HUES48 (cell line): ENCODE measurements at regions not wholly inside any gene's neighbourhood (a gene's known extent, or its start where the extent isn't known, plus 50 kb on each side); places are given as distances from the start of the nearest gene placed in this dataset.

Experiments used
- H3K27ac ChIP-seq: one replicate; pipeline ENCODE4 v1.7.0; 2013; ENCODE audit warnings: low read depth, low read length, inconsistent platforms
- H3K27me3 ChIP-seq: 2 replicates; pipeline ENCODE4 v1.6.1; 2013; ENCODE audit warnings: mild to moderate bottlenecking, low read length; ENCODE audit not compliant: control insufficient read depth, insufficient read depth
- H3K36me3 ChIP-seq: 2 replicates; pipeline ENCODE4 v1.6.1; 2013; ENCODE audit warnings: low read length; ENCODE audit not compliant: control insufficient read depth, insufficient read depth
- H3K4me1 ChIP-seq: 2 replicates; pipeline ENCODE4 v1.6.1; 2013; ENCODE audit warnings: mild to moderate bottlenecking, low read length; ENCODE audit not compliant: control insufficient read depth, insufficient read depth
- H3K4me3 ChIP-seq: 2 replicates; pipeline ENCODE4 v1.5.1; 2013; ENCODE audit warnings: mild to moderate bottlenecking, low read depth, low read length
- H3K9ac ChIP-seq: 2 replicates; pipeline ENCODE4 v1.6.1; 2013; ENCODE audit warnings: mild to moderate bottlenecking, low read depth, low read length, moderate library complexity
- H3K9me3 ChIP-seq: 2 replicates; pipeline ENCODE4 v1.6.1; 2013; ENCODE audit warnings: low read length; ENCODE audit not compliant: control insufficient read depth, insufficient read depth

GRCh38 chr3:106745344-106746168 lies 631.7 kb upstream of the CCDC54 start:
- peaks cover 22% of the 10 kb centered on the region; the same call in 1 of the 2 replicates for H3K4me1 ChIP-seq
- H3K27me3 ChIP-seq: no peaks in the 10 kb centered on the region
- H3K27ac ChIP-seq: no peak overlapping the region
- no peak overlapping the region for H3K9ac ChIP-seq
- H3K4me3 ChIP-seq: no peak overlapping the region
- no peaks in the 10 kb centered on the region for H3K36me3 ChIP-seq
- H3K9me3 ChIP-seq: no peaks in the 10 kb centered on the region; the same call in 1 of the 2 replicates

- H3K27ac ChIP-seq: no peak overlapping the region
- H3K9me3 ChIP-seq: no peaks in the 10 kb centered on the region; the same call in 1 of the 2 replicates
These were observed 631.0 kb upstream of the CCDC54 start for GRCh38 chr3:106746286-106746685.

GRCh38 chr3:106748472-106749262 lies 628.6 kb upstream of the CCDC54 start:
- no peak overlapping the region for H3K27ac ChIP-seq
- H3K4me3 ChIP-seq: no peak overlapping the region
- H3K4me1 ChIP-seq: peaks cover 12% of the 10 kb centered on the region; the same call in 1 of the 2 replicates
- H3K36me3 ChIP-seq: no peaks in the 10 kb centered on the region
- H3K9ac ChIP-seq: no peak overlapping the region
- no peaks in the 10 kb centered on the region for H3K27me3 ChIP-seq
- H3K9me3 ChIP-seq: no peaks in the 10 kb centered on the region

More at GRCh38 chr3:106746286-106746685, 631.0 kb upstream of the CCDC54 start:
- Histone ChIP-seq H3K9ac (no peak overlapping the region), H3K36me3 (no peaks in the 10 kb centered on the region), H3K27me3 (no peaks in the 10 kb centered on the region), H3K4me1 (peaks cover 22% of the 10 kb centered on the region; the same call in 1 of the 2 replicates), H3K4me3 (no peak overlapping the region)

GRCh38 chr3:106750092-106750491 lies 627.1 kb upstream of the CCDC54 start:
- H3K9ac ChIP-seq: no peak overlapping the region
- no peak overlapping the region for H3K4me3 ChIP-seq
- H3K27me3 ChIP-seq: no peaks in the 10 kb centered on the region
- no peaks in the 10 kb centered on the region for H3K9me3 ChIP-seq
- peaks cover 11% of the 10 kb centered on the region; the same call in 1 of the 2 replicates for H3K4me1 ChIP-seq
- no peaks in the 10 kb centered on the region for H3K36me3 ChIP-seq
- H3K27ac ChIP-seq: no peak overlapping the region

- H3K27me3 ChIP-seq: no peaks in the 10 kb centered on the region
- H3K9me3 ChIP-seq: peaks cover 4% of the 10 kb centered on the region; the same call in 1 of the 2 replicates
- H3K9ac ChIP-seq: no peak overlapping the region
- H3K4me1 ChIP-seq: no peaks in the 10 kb centered on the region
- H3K4me3 ChIP-seq: no peak overlapping the region
- H3K27ac ChIP-seq: no peak overlapping the region
- H3K36me3 ChIP-seq: no peaks in the 10 kb centered on the region
These were observed 621.9 kb upstream of the CCDC54 start for GRCh38 chr3:106755336-106755735.

GRCh38 chr3:106756901-106757300 lies 620.3 kb upstream of the CCDC54 start:
- H3K27me3 ChIP-seq: no peaks in the 10 kb centered on the region
- H3K4me1 ChIP-seq: no peaks in the 10 kb centered on the region
- no peak overlapping the region for H3K9ac ChIP-seq
- H3K9me3 ChIP-seq: peaks cover 4% of the 10 kb centered on the region; the same call in 1 of the 2 replicates
- H3K4me3 ChIP-seq: no peak overlapping the region
- no peak overlapping the region for H3K27ac ChIP-seq
- no peaks in the 10 kb centered on the region for H3K36me3 ChIP-seq

GRCh38 chr3:106758459-106758858 lies 618.8 kb upstream of the CCDC54 start:
- peaks cover 4% of the 10 kb centered on the region; the same call in 1 of the 2 replicates for H3K9me3 ChIP-seq
- no peak overlapping the region for H3K4me3 ChIP-seq
- no peaks in the 10 kb centered on the region for H3K36me3 ChIP-seq
- no peak overlapping the region for H3K9ac ChIP-seq
- no peak overlapping the region for H3K27ac ChIP-seq
- no peaks in the 10 kb centered on the region for H3K27me3 ChIP-seq
- H3K4me1 ChIP-seq: no peaks in the 10 kb centered on the region

GRCh38 chr3:106759731-106760130 lies 617.5 kb upstream of the CCDC54 start:
- Histone ChIP-seq H3K9me3 (peaks cover 4% of the 10 kb centered on the region; the same call in 1 of the 2 replicates), H3K4me3 (no peak overlapping the region), H3K27ac (no peak overlapping the region), H3K36me3 (no peaks in the 10 kb centered on the region), H3K4me1 (no peaks in the 10 kb centered on the region), H3K27me3 (no peaks in the 10 kb centered on the region), H3K9ac (no peak overlapping the region)

- no peak overlapping the region for H3K9ac ChIP-seq
- no peaks in the 10 kb centered on the region for H3K9me3 ChIP-seq
- no peak overlapping the region for H3K27ac ChIP-seq
- no peaks in the 10 kb centered on the region for H3K4me1 ChIP-seq
- no peak overlapping the region for H3K4me3 ChIP-seq
- H3K27me3 ChIP-seq: no peaks in the 10 kb centered on the region
- no peaks in the 10 kb centered on the region for H3K36me3 ChIP-seq
These were observed 611.9 kb upstream of the CCDC54 start for GRCh38 chr3:106765342-106765741.

- no peaks in the 10 kb centered on the region for H3K27me3 ChIP-seq
- no peak overlapping the region for H3K27ac ChIP-seq
- no peaks in the 10 kb centered on the region for H3K4me1 ChIP-seq
- no peaks in the 10 kb centered on the region for H3K36me3 ChIP-seq
- H3K9me3 ChIP-seq: no peaks in the 10 kb centered on the region
- no peak overlapping the region for H3K4me3 ChIP-seq
- H3K9ac ChIP-seq: no peak overlapping the region
These were observed 608.2 kb upstream of the CCDC54 start for GRCh38 chr3:106768941-106769480.
